Stimulated activated effector memory CD8-positive, alpha-beta T cell treated with anti-CD3 and anti-CD28 coated beads, Interleukin-12 subunit alpha, Interleukin-12 subunit beta, amount 100 ng/mL, for 72 hours (primary cell): ENCODE measurements at regions not wholly inside any gene's neighbourhood (a gene's known extent, or its start where the extent isn't known, plus 50 kb on each side); places are given as distances from the start of the nearest gene placed in this dataset.

Experiments
- ATAC-seq: fragments of 150-1000 bp; cut with Tn5 transposase; 2 replicates; pipeline ENCODE4 v1.10.0; 2021
- DNase-seq, 2 donors: peaks; one replicate each; pipeline ENCODE4 v3.0.0; 2021 to 2022; ENCODE audit warnings: low spot score in 2 of 2
- H3K27ac Mint-ChIP-seq: one replicate; pipeline ENCODE4 v1.8.0; 2022; ENCODE audit warnings: mild to moderate bottlenecking, mixed read lengths
- H3K36me3 Mint-ChIP-seq: one replicate; pipeline ENCODE4 v1.8.0; 2022; ENCODE audit warnings: mild to moderate bottlenecking, mixed read lengths
- H3K4me1 Mint-ChIP-seq: one replicate; pipeline ENCODE4 v1.8.0; 2022; ENCODE audit warnings: mixed read lengths
- H3K4me3 Mint-ChIP-seq: one replicate; pipeline ENCODE4 v1.8.0; 2022; ENCODE audit warnings: mild to moderate bottlenecking, mixed read lengths
- H3K9me3 Mint-ChIP-seq: one replicate; pipeline ENCODE4 v1.8.0; 2022; ENCODE audit warnings: mixed read lengths

DNA sequence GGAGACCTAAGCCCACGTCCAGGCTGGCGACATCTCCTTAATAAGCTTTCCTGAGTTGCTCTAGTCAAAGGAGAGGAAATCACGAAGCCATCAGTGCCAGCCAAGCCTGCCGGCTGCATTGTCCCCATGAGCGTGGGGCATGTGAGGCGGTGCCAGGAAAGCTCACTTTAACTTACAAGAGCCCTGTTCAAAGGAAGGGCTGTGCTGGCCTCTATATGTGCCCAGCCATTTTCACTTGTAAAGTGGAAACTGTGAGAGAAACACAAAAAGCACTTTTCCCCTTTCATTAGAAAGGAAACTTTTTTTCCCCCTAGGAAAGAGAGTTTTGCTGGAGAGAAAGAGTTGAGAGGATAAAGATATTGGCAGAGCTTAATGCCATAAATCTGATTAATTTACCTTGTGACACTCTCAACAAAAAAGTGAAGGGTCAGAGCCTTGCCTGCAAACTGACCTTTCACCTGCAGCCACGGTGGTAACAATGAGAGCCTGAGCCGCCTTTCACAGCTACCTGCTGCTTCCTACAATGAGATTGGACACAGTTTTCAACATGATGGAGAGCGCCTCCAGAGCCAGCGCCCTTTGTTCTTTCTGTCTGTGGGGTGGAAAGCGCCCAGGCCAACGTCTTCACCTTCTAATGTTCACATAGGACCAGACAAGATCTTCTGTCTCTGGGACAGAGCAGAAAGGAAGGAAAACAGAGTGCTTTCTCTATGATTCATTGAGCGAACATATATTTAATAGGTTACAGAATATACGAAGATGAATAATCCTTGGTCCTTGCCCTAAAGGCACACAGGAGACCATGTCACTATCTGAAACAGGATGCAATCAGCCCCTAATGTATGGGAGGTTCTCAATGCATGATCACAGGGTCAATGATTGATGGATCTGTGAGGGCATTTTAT, 233.1 kb upstream of the HES1 start:
- no peak overlapping the region for H3K4me3 Mint-ChIP-seq
- no peak overlapping the region for H3K27ac Mint-ChIP-seq
- no peaks in the 10 kb centered on the region for H3K36me3 Mint-ChIP-seq
- DNase-seq, result no peak
- no peaks in the 10 kb centered on the region for H3K9me3 Mint-ChIP-seq
- H3K4me1 Mint-ChIP-seq, result peaks cover 2% of the 10 kb centered on the region
- no peak for ATAC-seq

GRCh38 chr3:193903512-193903817, 232.5 kb upstream of the HES1 start:
- Mint-ChIP-seq H3K36me3 (no peaks in the 10 kb centered on the region), H3K4me1 (no peaks in the 10 kb centered on the region), H3K27ac (no peak overlapping the region), H3K9me3 (peaks cover 3% of the 10 kb centered on the region), H3K4me3 (no peak overlapping the region)
- DNase-seq (no peak), ATAC-seq (no peak)

DNA sequence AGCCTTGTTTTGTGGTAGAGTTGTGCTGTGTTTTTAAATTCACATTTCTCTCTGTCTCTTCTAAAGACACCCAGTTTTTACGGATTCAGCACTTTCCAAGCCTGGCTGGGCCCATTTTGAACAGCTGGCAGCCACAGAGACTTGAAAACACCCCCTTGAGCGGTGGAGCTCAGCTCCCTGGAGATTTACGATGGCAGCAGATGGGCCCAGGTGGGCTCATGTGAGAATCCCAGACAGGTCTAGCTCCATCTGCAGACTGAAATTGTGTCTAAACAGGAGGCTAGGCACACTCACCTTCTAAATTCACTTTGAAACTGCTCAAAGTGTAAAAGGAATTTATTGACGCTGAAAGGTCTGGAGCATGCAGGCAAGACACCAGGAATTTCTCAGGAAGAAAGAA, 232.0 kb upstream of the HES1 start:
- H3K27ac Mint-ChIP-seq, result no peak overlapping the region
- no peak overlapping the region for H3K4me3 Mint-ChIP-seq
- no peaks in the 10 kb centered on the region for H3K36me3 Mint-ChIP-seq
- ATAC-seq, result no peak
- peaks cover 3% of the 10 kb centered on the region for H3K9me3 Mint-ChIP-seq
- DNase-seq, result no peak
- no peaks in the 10 kb centered on the region for H3K4me1 Mint-ChIP-seq

GRCh38 chr3:193905541-193906396, 230.2 kb upstream of the HES1 start:
- no peak for DNase-seq
- H3K27ac Mint-ChIP-seq, result no peak overlapping the region
- H3K4me1 Mint-ChIP-seq, result no peaks in the 10 kb centered on the region
- H3K36me3 Mint-ChIP-seq, result no peaks in the 10 kb centered on the region
- H3K9me3 Mint-ChIP-seq, result peaks cover 3% of the 10 kb centered on the region
- H3K4me3 Mint-ChIP-seq, result no peak overlapping the region
- no peak for ATAC-seq

DNA sequence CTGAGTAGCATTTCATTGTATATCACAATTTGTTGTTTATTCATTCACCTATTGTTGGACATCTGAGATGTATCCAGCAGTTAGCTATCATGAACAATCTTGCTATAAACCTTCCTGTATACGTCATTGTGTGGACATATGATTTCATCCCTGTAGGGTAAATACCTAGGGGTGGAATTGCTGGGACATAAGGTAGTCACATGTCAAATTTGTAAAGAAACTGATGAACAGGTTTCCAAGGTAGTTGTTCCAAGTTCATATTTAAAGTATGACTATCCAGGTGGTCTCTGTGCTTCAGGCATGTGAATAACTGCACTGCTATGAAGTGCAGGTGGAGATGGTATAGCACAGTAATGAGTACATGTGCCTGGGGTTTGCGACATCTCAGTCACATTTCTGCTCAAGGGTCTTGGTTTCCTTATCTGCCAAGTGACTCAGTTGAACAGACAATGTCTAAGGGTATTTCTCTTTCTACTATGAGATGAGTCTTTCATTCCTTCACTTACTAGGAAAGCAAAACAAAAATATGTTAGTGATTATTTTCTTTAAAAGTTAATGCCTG, 229.0 kb upstream of the HES1 start:
- ATAC-seq, result no peak
- H3K36me3 Mint-ChIP-seq, result no peaks in the 10 kb centered on the region
- DNase-seq, result no peak
- H3K4me1 Mint-ChIP-seq, result no peaks in the 10 kb centered on the region
- H3K4me3 Mint-ChIP-seq, result no peak overlapping the region
- peaks cover 3% of the 10 kb centered on the region for H3K9me3 Mint-ChIP-seq
- no peak overlapping the region for H3K27ac Mint-ChIP-seq

GRCh38 chr3:193908181-193908744, 227.7 kb upstream of the HES1 start:
- no peaks in the 10 kb centered on the region for H3K36me3 Mint-ChIP-seq
- H3K27ac Mint-ChIP-seq, result no peak overlapping the region
- H3K9me3 Mint-ChIP-seq, result peaks cover 3% of the 10 kb centered on the region
- DNase-seq (no peak), ATAC-seq (no peak)
- H3K4me3 Mint-ChIP-seq, result no peak overlapping the region
- H3K4me1 Mint-ChIP-seq, result no peaks in the 10 kb centered on the region

GRCh38 chr3:193909387-193909786, 226.6 kb upstream of the HES1 start:
- DNase-seq (no peak), ATAC-seq (peak; percentile 65)
- Mint-ChIP-seq H3K27ac (peak overlapping the region; percentile 63), H3K4me1 (no peaks in the 10 kb centered on the region), H3K9me3 (peaks cover 3% of the 10 kb centered on the region), H3K4me3 (no peak overlapping the region), H3K36me3 (no peaks in the 10 kb centered on the region)

DNA sequence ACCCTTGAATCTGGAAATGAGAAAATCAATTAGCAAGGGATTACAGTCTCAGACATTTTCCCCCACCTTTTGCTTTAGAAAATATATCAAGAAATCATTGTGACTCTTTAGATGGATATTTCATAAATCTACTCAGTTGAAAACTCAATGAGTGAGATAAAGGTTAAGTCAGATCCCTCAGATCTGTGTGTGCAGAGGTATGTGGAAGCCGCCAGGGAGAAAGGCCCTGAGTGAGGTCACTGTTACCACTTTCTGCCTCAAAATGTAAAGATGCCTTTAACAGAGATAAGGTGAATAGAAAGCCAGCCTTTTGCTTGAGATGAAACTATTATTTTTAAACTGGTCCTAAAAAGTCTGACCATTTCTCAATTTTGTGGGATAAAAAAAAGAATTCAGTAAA, 225.6 kb upstream of the HES1 start:
- Mint-ChIP-seq H3K9me3 (peaks cover 3% of the 10 kb centered on the region), H3K36me3 (no peaks in the 10 kb centered on the region)

DNA sequence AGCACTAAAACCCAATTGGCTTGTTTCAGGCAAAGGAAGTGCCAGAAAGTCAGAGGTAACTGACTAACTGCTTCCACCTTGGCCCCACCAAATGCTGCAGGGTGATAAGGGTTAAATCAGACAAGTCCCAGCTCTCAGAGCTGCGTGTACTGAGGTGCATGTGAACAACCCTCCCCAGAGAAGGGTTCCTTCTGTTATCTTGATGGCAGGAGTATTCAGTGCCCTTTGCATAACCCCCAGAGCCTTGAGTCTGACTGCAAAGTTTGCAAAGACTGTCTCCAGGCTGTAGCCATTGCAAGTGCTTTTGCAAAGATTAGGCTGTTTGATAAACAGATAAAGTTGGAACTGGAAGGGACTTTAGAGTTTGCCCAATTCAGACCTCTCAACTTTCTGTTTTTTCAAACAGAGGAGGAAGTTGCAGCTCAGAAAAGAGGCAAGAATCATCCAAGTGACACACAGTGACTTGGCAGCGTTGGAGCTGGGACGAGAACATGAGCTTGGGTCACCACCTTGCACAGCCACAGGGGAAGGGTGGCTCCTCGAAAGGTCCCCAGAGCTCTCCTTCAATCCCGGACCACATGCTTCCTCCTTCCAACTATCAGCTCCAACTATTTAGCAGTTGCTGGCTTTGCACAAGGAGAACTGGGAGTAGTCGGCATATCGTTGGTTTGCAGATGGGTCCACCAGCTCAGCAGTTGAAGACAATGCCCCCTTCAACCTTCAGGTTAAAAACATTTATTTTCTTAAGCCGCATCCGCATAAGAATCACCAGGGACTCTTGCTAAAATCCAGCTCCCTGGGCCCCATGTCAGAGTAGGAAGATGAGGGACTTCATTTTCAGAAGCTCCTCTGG, 224.8 kb upstream of the HES1 start:
- Mint-ChIP-seq H3K4me3 (no peak overlapping the region), H3K9me3 (peaks cover 3% of the 10 kb centered on the region), H3K27ac (no peak overlapping the region), H3K36me3 (no peaks in the 10 kb centered on the region), H3K4me1 (no peaks in the 10 kb centered on the region)
- ATAC-seq (peak; percentile 29), DNase-seq (no peak)

More for the DNA sequence above, 225.6 kb upstream of the HES1 start:
- ATAC-seq (no peak), DNase-seq (no peak)
- Mint-ChIP-seq H3K4me3 (no peak overlapping the region), H3K27ac (no peak overlapping the region), H3K4me1 (no peaks in the 10 kb centered on the region)

DNA sequence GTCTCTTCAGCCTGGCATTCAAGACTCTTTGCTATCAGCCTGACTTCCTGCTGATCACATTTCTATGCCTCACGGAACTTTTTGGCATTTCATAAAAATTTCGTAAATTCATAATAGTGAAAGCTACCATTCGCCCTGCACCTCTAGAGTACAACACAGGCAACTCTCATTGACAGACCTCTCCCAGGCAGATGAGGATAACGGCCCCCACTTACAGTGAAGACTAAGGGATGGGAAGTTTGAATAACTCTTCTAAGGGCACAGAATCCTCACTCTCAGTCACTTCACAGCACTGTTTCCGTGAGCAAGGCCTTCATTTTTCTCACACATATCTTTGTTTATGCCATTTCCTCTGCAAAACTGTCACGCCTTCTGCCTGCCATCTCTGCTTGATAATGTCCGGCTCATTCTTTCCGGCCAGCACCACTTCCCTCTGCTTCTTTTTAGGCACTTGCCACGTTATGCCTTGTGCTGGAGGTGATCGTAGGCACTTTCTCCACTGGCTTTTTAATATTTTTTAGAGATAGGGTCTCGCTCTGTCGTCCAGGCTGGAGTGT, 224.1 kb upstream of the HES1 start:
- H3K4me3 Mint-ChIP-seq, result no peak overlapping the region
- no peaks in the 10 kb centered on the region for H3K4me1 Mint-ChIP-seq
- DNase-seq (no peak), ATAC-seq (no peak)
- no peaks in the 10 kb centered on the region for H3K36me3 Mint-ChIP-seq
- H3K9me3 Mint-ChIP-seq, result peaks cover 3% of the 10 kb centered on the region
- H3K27ac Mint-ChIP-seq, result no peak overlapping the region

DNA sequence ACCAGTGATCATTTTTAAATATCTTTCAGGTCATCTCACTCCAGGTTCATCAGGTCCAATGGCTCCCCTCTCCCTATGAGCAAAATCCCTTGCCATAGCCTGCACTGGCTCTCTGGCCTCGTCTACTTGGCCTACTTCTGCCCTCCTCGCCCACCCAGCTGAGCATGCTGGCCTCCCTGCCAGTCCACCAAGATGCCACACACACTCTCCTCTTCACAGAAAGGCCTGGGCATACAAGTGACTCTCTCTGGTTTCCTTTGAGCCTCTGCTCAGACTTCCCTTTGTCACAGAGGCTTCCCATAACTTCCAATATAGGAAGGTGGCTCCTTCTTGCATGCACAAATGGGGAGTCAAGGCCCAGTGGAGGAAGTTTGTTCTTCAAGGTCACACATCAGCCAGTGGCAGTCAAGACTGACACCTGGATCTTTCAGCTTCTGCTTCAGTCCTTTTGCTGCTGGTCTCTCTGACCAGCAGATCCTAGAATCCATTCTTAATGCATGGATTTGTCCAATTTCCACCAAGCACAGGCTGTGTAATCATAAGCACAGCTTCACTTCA, 223.2 kb upstream of the HES1 start:
- Mint-ChIP-seq H3K36me3 (no peaks in the 10 kb centered on the region), H3K4me3 (no peak overlapping the region), H3K4me1 (no peaks in the 10 kb centered on the region), H3K27ac (no peak overlapping the region), H3K9me3 (peaks cover 3% of the 10 kb centered on the region)
- ATAC-seq (no peak), DNase-seq (no peak)

- no peaks in the 10 kb centered on the region for H3K9me3 Mint-ChIP-seq
- no peaks in the 10 kb centered on the region for H3K36me3 Mint-ChIP-seq
- H3K4me1 Mint-ChIP-seq, result no peaks in the 10 kb centered on the region
- H3K4me3 Mint-ChIP-seq, result no peak overlapping the region
- DNase-seq, result no peak
- ATAC-seq, result no peak
- H3K27ac Mint-ChIP-seq, result no peak overlapping the region
These were observed 221.3 kb upstream of the HES1 start for GRCh38 chr3:193914602-193915001.

GRCh38 chr3:193915099-193915498, 220.8 kb upstream of the HES1 start:
- ATAC-seq (no peak), DNase-seq (no peak)
- no peak overlapping the region for H3K4me3 Mint-ChIP-seq
- no peaks in the 10 kb centered on the region for H3K36me3 Mint-ChIP-seq
- no peaks in the 10 kb centered on the region for H3K9me3 Mint-ChIP-seq
- H3K27ac Mint-ChIP-seq, result no peak overlapping the region
- no peaks in the 10 kb centered on the region for H3K4me1 Mint-ChIP-seq

DNA sequence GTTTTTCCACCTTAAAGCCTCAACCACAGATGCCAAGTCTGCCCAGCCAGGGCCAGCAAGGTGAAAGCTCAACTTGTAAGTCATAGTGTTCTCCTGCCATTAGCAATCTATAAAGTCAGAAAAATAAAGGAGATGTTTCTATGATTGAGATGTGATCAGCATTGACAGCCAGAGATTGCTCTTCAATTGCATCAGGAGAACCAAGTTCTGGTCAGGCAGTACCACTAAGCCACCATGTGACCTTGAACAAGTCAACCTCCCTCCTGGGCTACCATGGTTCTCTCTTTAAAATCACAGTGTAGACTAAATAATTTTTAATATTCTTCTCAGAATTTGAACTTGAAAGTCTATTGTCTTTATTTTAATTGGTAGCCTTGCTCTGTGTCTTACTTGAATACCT, 220.3 kb upstream of the HES1 start:
- H3K4me3 Mint-ChIP-seq, result no peak overlapping the region
- H3K27ac Mint-ChIP-seq, result no peak overlapping the region
- no peak for ATAC-seq
- H3K36me3 Mint-ChIP-seq, result no peaks in the 10 kb centered on the region
- DNase-seq, result no peak
- H3K9me3 Mint-ChIP-seq, result no peaks in the 10 kb centered on the region
- no peaks in the 10 kb centered on the region for H3K4me1 Mint-ChIP-seq
